ENCODE measurements at regions not wholly inside any gene's neighbourhood (a gene's known extent, or its start where the extent isn't known, plus 50 kb on each side); places are given as distances from the start of the nearest gene placed in this dataset.

GRCh38 chr10:78450807-78451485, 417.3 kb downstream of the RPS24 start:
- no peaks in the 10 kb centered on the region for H3K36me3 ChIP-seq (ENCODE audit: insufficient read depth, insufficient read length, low read length)
- TF ChIP-seq SUZ12 (IDR thresholded peaks at IDR 0.05; ENCODE audit: extremely low read depth, insufficient read depth, insufficient read length) (no peak), YY1 (IDR thresholded peaks at IDR 0.05; ENCODE audit: insufficient read depth, insufficient read length) (no peak), ZNF274 (IDR thresholded peaks at IDR 0.05; ENCODE audit: low read depth, low read length) (no peak)
- no peaks in the 10 kb centered on the region for H3K27me3 ChIP-seq (ENCODE audit: insufficient read depth, insufficient read length)
- no peak overlapping the region for H3K4me3 ChIP-seq (ENCODE audit: insufficient read length, low read depth)
- no peak for DNase-seq (ENCODE audit: low read depth, low spot score)
- no peak overlapping the region for H3K9ac ChIP-seq (ENCODE audit: insufficient read length, low read depth)
- no peaks in the 10 kb centered on the region for H3K9me3 ChIP-seq (ENCODE audit: insufficient read depth, low read length)
- no peaks in the 10 kb centered on the region for H3K4me1 ChIP-seq (ENCODE audit: insufficient read depth, insufficient read length)

DNA sequence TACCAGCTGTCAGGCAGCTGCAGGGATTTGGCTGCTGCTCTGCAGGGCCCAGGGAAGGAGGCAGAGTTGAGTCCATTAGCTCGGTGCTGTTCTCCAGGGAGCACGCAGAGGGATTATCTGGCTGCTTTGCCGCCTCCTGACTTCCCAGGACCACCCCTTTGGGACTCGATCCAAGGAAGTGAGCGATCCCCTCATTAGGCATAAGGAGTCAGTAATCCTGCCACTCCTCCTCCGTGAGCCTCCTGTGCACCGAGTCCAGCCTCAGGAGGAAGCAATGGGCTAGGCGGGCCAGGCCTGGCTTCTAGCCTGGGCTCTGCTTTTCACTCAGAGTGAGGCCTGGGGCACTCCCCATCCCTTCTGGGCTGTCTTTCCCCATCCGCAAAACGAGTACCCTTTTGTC, 417.9 kb downstream of the RPS24 start:
- DNase-seq (ENCODE audit: low read depth, low spot score), result no peak

DNA sequence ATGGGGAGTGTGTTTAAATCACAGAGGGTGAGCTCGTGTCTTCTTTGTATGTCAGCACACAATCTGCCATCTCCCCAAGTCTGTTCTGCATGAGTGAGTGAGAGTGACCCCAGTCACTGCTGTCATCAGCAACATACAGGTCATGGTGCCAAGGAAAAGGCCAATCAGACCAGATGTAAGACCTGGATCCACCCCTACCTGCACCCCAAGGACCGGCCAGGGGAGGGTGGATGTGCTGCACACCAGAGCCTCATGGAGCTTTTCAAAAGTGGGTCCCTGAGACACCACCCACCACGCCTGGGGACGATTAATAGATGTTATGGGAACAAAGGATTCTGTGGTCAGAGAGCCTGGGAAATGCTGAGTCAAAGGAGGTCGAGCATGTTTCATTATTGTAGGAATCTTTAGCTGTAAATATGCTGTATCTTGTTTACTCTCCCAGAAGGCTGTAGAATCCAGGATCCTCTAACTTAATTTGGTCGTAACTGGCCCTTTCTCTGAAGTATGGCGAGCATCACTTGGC, 420.5 kb downstream of the RPS24 start:
- H3K27me3 ChIP-seq (ENCODE audit: insufficient read depth, insufficient read length), result no peaks in the 10 kb centered on the region
- H3K9me3 ChIP-seq (ENCODE audit: insufficient read depth, low read length), result no peaks in the 10 kb centered on the region
- H3K9ac ChIP-seq (ENCODE audit: insufficient read length, low read depth), result no peak overlapping the region
- no peaks in the 10 kb centered on the region for H3K4me1 ChIP-seq (ENCODE audit: insufficient read depth, insufficient read length)
- H3K4me3 ChIP-seq (ENCODE audit: insufficient read length, low read depth), result no peak overlapping the region
- no peaks in the 10 kb centered on the region for H3K36me3 ChIP-seq (ENCODE audit: insufficient read depth, insufficient read length, low read length)
- no peak for DNase-seq (ENCODE audit: low read depth, low spot score)
- TF ChIP-seq YY1 (IDR thresholded peaks at IDR 0.05; ENCODE audit: insufficient read depth, insufficient read length) (no peak), SUZ12 (IDR thresholded peaks at IDR 0.05; ENCODE audit: extremely low read depth, insufficient read depth, insufficient read length) (no peak), ZNF274 (IDR thresholded peaks at IDR 0.05; ENCODE audit: low read depth, low read length) (no peak)

More for the DNA sequence above, 417.9 kb downstream of the RPS24 start:
- TF ChIP-seq ZNF274 (IDR thresholded peaks at IDR 0.05; ENCODE audit: low read depth, low read length) (no peak), SUZ12 (IDR thresholded peaks at IDR 0.05; ENCODE audit: extremely low read depth, insufficient read depth, insufficient read length) (no peak), YY1 (IDR thresholded peaks at IDR 0.05; ENCODE audit: insufficient read depth, insufficient read length) (no peak)
- H3K36me3 ChIP-seq (ENCODE audit: insufficient read depth, insufficient read length, low read length), result no peaks in the 10 kb centered on the region
- H3K4me3 ChIP-seq (ENCODE audit: insufficient read length, low read depth), result no peak overlapping the region
- no peaks in the 10 kb centered on the region for H3K27me3 ChIP-seq (ENCODE audit: insufficient read depth, insufficient read length)
- H3K4me1 ChIP-seq (ENCODE audit: insufficient read depth, insufficient read length), result no peaks in the 10 kb centered on the region
- peak overlapping the region; percentile 36 for H3K9ac ChIP-seq (ENCODE audit: insufficient read length, low read depth)
- H3K9me3 ChIP-seq (ENCODE audit: insufficient read depth, low read length), result no peaks in the 10 kb centered on the region

GRCh38 chr10:78455236-78455635, 421.6 kb downstream of the RPS24 start:
- no peak for TF ChIP-seq YY1 (IDR thresholded peaks at IDR 0.05; ENCODE audit: insufficient read depth, insufficient read length)
- TF ChIP-seq ZNF274 (IDR thresholded peaks at IDR 0.05; ENCODE audit: low read depth, low read length), result no peak
- TF ChIP-seq SUZ12 (IDR thresholded peaks at IDR 0.05; ENCODE audit: extremely low read depth, insufficient read depth, insufficient read length), result no peak
- DNase-seq (ENCODE audit: low read depth, low spot score), result no peak
- Histone ChIP-seq H3K36me3 (ENCODE audit: insufficient read depth, insufficient read length, low read length) (no peaks in the 10 kb centered on the region), H3K9ac (ENCODE audit: insufficient read length, low read depth) (no peak overlapping the region), H3K4me1 (ENCODE audit: insufficient read depth, insufficient read length) (no peaks in the 10 kb centered on the region), H3K9me3 (ENCODE audit: insufficient read depth, low read length) (no peaks in the 10 kb centered on the region), H3K27me3 (ENCODE audit: insufficient read depth, insufficient read length) (no peaks in the 10 kb centered on the region), H3K4me3 (ENCODE audit: insufficient read length, low read depth) (no peak overlapping the region)

DNA sequence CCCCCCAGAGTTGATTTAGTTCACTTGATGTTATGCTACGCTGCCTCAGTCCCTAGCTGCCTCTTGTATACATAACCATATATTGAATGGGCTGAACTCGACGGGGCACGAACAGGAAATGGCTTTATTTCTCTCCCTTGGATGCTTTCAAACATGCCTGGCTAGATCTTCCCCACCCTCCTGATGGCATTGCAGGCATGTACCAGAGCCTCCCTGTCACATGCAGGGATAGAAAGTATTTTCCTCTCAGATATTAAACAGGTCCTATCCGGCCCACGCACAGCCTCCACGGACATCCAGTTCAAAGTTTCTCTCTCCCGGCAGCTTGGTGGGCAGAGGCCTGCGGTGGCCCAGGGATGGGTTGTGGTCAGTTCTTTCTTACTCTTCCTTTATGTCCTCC, 422.1 kb downstream of the RPS24 start:
- no peaks in the 10 kb centered on the region for H3K9me3 ChIP-seq (ENCODE audit: insufficient read depth, low read length)
- H3K27me3 ChIP-seq (ENCODE audit: insufficient read depth, insufficient read length), result no peaks in the 10 kb centered on the region
- H3K36me3 ChIP-seq (ENCODE audit: insufficient read depth, insufficient read length, low read length), result no peaks in the 10 kb centered on the region
- no peak overlapping the region for H3K9ac ChIP-seq (ENCODE audit: insufficient read length, low read depth)
- DNase-seq (ENCODE audit: low read depth, low spot score), result no peak
- H3K4me1 ChIP-seq (ENCODE audit: insufficient read depth, insufficient read length), result no peaks in the 10 kb centered on the region
- TF ChIP-seq SUZ12 (IDR thresholded peaks at IDR 0.05; ENCODE audit: extremely low read depth, insufficient read depth, insufficient read length) (no peak), YY1 (IDR thresholded peaks at IDR 0.05; ENCODE audit: insufficient read depth, insufficient read length) (no peak), ZNF274 (IDR thresholded peaks at IDR 0.05; ENCODE audit: low read depth, low read length) (no peak)
- H3K4me3 ChIP-seq (ENCODE audit: insufficient read length, low read depth), result no peak overlapping the region

DNA sequence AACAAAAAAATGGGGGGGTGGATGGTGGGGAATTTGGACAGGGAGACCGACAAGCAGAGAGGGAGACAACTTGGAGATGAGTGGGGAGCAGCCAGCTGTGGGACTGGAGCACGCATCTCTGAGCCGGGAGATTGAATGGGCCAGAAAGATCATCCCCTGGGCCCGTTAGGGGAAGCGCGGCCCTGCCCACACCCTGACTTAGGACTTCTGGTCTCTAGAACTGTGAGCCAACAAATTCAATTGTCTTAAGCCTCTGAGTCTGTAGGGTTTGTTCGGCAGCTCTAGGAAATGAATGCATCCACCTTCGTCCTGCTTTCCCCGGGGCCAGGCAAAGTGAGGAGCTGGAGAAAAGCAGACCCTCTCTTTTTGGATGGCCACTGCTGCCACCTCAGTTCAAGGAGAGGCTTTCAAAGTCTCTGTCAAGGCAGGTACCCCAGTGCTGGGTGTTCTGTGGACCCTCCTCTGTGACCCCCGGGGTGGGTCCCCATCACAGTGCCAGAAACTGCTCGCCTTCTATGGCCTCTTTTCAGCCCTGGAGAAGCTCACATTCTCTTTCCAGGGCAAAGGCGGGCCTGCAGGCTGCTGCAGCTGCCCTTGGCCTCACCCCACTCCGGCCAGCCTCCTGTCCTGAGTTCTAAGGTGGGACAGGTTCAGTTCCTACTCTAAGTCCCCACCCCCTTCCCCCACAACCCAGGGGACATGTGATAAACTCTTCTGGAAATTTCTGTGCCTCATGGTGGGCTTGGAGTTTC, 423.2 kb downstream of the RPS24 start:
- Histone ChIP-seq H3K27me3 (ENCODE audit: insufficient read depth, insufficient read length) (no peaks in the 10 kb centered on the region), H3K9me3 (ENCODE audit: insufficient read depth, low read length) (no peaks in the 10 kb centered on the region), H3K4me1 (ENCODE audit: insufficient read depth, insufficient read length) (no peaks in the 10 kb centered on the region), H3K36me3 (ENCODE audit: insufficient read depth, insufficient read length, low read length) (no peaks in the 10 kb centered on the region), H3K9ac (ENCODE audit: insufficient read length, low read depth) (no peak overlapping the region), H3K4me3 (ENCODE audit: insufficient read length, low read depth) (no peak overlapping the region)
- no peak for TF ChIP-seq ZNF274 (IDR thresholded peaks at IDR 0.05; ENCODE audit: low read depth, low read length)
- no peak for TF ChIP-seq YY1 (IDR thresholded peaks at IDR 0.05; ENCODE audit: insufficient read depth, insufficient read length)
- TF ChIP-seq SUZ12 (IDR thresholded peaks at IDR 0.05; ENCODE audit: extremely low read depth, insufficient read depth, insufficient read length), result no peak
- DNase-seq (ENCODE audit: low read depth, low spot score), result no peak

DNA sequence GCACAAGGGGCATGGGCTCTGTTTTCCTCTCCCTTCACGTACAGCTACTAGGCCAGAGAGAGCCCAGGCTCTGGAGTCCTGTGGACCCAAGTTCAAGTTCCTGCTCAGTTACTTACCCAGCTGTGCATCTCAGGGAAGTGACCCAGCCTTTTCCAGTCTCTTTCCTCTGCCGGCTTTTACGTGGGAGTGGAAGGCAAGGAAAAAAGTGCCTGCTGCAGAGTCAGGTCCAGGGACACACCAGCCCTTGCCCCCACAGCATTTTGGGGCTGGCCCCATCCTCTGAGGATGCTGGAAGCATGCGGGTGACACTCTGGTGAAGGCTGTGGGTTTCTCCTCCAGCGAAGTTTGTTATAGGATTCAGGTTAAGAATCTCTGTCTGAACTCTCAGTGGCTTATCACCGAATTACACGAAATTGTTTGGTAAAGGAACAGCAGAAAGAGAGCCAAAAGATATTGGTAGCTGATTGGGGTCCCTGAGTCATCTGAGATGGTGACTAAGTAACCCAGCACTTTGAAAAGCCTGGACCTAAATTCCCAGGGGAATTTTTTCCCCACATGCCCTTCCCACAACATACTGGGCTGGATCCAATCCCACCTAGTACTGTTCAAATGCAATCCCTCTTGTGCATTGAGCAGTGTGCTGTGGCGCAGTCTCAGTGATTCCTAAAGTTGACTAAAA, 424.3 kb downstream of the RPS24 start:
- no peaks in the 10 kb centered on the region for H3K36me3 ChIP-seq (ENCODE audit: insufficient read depth, insufficient read length, low read length)
- no peak for DNase-seq (ENCODE audit: low read depth, low spot score)
- no peaks in the 10 kb centered on the region for H3K27me3 ChIP-seq (ENCODE audit: insufficient read depth, insufficient read length)
- H3K4me1 ChIP-seq (ENCODE audit: insufficient read depth, insufficient read length), result peaks cover 4% of the 10 kb centered on the region
- H3K4me3 ChIP-seq (ENCODE audit: insufficient read length, low read depth), result no peak overlapping the region
- H3K9ac ChIP-seq (ENCODE audit: insufficient read length, low read depth), result no peak overlapping the region
- no peak for TF ChIP-seq SUZ12 (IDR thresholded peaks at IDR 0.05; ENCODE audit: extremely low read depth, insufficient read depth, insufficient read length)
- no peak for TF ChIP-seq ZNF274 (IDR thresholded peaks at IDR 0.05; ENCODE audit: low read depth, low read length)
- TF ChIP-seq YY1 (IDR thresholded peaks at IDR 0.05; ENCODE audit: insufficient read depth, insufficient read length), result no peak
- H3K9me3 ChIP-seq (ENCODE audit: insufficient read depth, low read length), result no peaks in the 10 kb centered on the region
